Nephron progenitor cell (in vitro differentiated cells): ENCODE measurements at regions not wholly inside any gene's neighbourhood (a gene's known extent, or its start where the extent isn't known, plus 50 kb on each side); places are given as distances from the start of the nearest gene placed in this dataset.

Experiments used
- DNase-seq: peaks from one replicate; pipeline ENCODE4 v3.0.0; 2021
- H3K27ac Mint-ChIP-seq: 2 replicates; pipeline ENCODE4 v1.8.0; 2021; ENCODE audit warnings: mild to moderate bottlenecking, moderate library complexity, mixed read lengths
- H3K27me3 Mint-ChIP-seq: 2 replicates; pipeline ENCODE4 v1.8.0; 2021; ENCODE audit warnings: mild to moderate bottlenecking, low read depth, mixed read lengths; ENCODE audit not compliant: poor library complexity
- H3K36me3 Mint-ChIP-seq: 2 replicates; pipeline ENCODE4 v1.8.0; 2021; ENCODE audit warnings: low read depth, mixed read lengths
- H3K4me1 Mint-ChIP-seq: 2 replicates; pipeline ENCODE4 v1.8.0; 2021; ENCODE audit warnings: mixed read lengths
- H3K4me3 Mint-ChIP-seq: 2 replicates; pipeline ENCODE4 v1.8.0; 2021; ENCODE audit warnings: mild to moderate bottlenecking, moderate library complexity, mixed read lengths
- H3K9me3 Mint-ChIP-seq: 2 replicates; pipeline ENCODE4 v1.8.0; 2021; ENCODE audit warnings: mild to moderate bottlenecking, moderate library complexity, mixed read lengths
- TF ChIP-seq, protein P1 (sequence below): fragments of 200-600 bp; sonication (generic); IDR thresholded peaks from 2 replicates; pipeline ENCODE4 v1.5.0; 2021; ENCODE audit warnings: antibody characterized with exemption

DNA sequence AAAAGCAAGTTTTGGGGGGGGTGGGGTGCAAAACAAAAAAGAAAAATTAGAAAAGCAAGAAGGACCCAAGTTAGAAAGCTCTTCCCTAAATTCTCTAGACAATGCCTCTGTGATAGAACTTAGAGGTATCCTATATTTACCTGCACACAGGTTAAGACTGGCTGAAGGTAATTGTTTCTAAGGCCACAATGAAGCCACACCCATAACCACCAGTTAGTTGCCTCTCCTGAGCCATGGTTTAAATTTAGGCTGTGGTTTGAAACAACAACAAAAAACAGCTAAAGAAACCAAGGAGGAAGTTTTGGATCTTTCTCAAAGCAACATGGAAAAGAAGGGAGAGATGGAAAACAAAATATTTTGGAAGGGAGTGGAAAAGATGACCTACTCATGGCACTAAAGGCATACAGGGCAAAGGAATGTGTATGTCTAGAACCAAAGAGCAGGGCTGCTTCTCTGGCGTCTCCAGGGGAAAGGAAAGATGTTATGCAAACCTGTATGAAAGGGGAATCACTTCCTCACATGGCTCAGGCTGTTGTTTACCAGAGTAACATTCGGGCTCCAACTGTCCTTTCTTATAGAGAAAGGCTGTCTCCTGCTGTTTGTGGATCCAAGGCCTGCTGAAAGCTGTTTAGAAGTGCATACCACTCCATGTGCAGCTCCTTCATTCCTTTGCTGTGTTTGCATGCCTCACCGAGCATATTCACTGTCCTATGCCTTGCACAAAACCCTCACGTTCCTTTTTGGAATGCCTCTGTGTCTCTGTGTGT is 408.9 kb upstream of the MPDZ start:
- Mint-ChIP-seq H3K27me3 (peaks cover 3% of the 10 kb centered on the region), H3K4me3 (no peak overlapping the region), H3K9me3 (peaks cover 48% of the 10 kb centered on the region), H3K4me1 (peaks cover 16% of the 10 kb centered on the region), H3K27ac (no peak overlapping the region), H3K36me3 (peaks cover 10% of the 10 kb centered on the region)
- DNase-seq = no peak
- TF ChIP-seq, protein P1, sequence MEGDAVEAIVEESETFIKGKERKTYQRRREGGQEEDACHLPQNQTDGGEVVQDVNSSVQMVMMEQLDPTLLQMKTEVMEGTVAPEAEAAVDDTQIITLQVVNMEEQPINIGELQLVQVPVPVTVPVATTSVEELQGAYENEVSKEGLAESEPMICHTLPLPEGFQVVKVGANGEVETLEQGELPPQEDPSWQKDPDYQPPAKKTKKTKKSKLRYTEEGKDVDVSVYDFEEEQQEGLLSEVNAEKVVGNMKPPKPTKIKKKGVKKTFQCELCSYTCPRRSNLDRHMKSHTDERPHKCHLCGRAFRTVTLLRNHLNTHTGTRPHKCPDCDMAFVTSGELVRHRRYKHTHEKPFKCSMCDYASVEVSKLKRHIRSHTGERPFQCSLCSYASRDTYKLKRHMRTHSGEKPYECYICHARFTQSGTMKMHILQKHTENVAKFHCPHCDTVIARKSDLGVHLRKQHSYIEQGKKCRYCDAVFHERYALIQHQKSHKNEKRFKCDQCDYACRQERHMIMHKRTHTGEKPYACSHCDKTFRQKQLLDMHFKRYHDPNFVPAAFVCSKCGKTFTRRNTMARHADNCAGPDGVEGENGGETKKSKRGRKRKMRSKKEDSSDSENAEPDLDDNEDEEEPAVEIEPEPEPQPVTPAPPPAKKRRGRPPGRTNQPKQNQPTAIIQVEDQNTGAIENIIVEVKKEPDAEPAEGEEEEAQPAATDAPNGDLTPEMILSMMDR = no peak

- peaks cover 18% of the 10 kb centered on the region for H3K4me1 Mint-ChIP-seq
- H3K4me3 Mint-ChIP-seq = no peak overlapping the region
- no peak for DNase-seq
- H3K27ac Mint-ChIP-seq = no peak overlapping the region
- H3K36me3 Mint-ChIP-seq = peaks cover 7% of the 10 kb centered on the region
- H3K9me3 Mint-ChIP-seq = peaks cover 35% of the 10 kb centered on the region
- TF ChIP-seq, protein P1 = no peak
- H3K27me3 Mint-ChIP-seq = peaks cover 3% of the 10 kb centered on the region
Measured at GRCh38 chr9:13684656-13685055, 405.2 kb upstream of the MPDZ start.

DNA sequence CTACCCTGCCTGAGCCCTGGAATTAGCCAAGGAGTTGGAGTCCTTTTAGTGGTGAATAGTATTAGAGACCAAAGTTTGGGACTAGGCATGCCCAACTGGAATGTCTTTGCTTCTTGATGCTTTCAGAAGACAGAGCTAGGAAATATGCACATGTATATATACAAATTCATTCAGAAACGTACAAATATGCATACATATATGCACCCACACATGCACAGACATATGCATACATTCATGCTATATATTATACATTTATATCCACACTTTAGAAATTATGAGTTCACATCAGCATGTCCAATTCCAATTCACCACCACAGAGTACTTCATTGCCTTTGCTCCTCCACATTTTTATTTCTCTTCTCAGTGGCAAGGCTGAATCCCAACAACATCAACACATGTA is 398.3 kb upstream of the MPDZ start:
- Mint-ChIP-seq H3K4me3 (no peak overlapping the region), H3K27me3 (peaks cover 3% of the 10 kb centered on the region), H3K4me1 (peaks cover 18% of the 10 kb centered on the region), H3K27ac (no peak overlapping the region), H3K36me3 (no peaks in the 10 kb centered on the region), H3K9me3 (peaks cover 8% of the 10 kb centered on the region)
- TF ChIP-seq, protein P1 = no peak
- DNase-seq = no peak

- peaks cover 18% of the 10 kb centered on the region for H3K4me1 Mint-ChIP-seq
- no peak for DNase-seq
- H3K4me3 Mint-ChIP-seq = no peak overlapping the region
- H3K36me3 Mint-ChIP-seq = no peaks in the 10 kb centered on the region
- H3K27me3 Mint-ChIP-seq = peaks cover 3% of the 10 kb centered on the region
- H3K9me3 Mint-ChIP-seq = peaks cover 6% of the 10 kb centered on the region
- peak overlapping the region; percentile 94 for H3K27ac Mint-ChIP-seq
- TF ChIP-seq, protein P1 = no peak
Measured at GRCh38 chr9:13675638-13676000, 396.1 kb upstream of the MPDZ start.

- TF ChIP-seq, protein P1 = no peak
- Mint-ChIP-seq H3K9me3 (peaks cover 4% of the 10 kb centered on the region), H3K4me3 (no peak overlapping the region), H3K27me3 (peaks cover 3% of the 10 kb centered on the region), H3K27ac (peak overlapping the region; percentile 92), H3K36me3 (no peaks in the 10 kb centered on the region), H3K4me1 (peaks cover 18% of the 10 kb centered on the region)
- DNase-seq = no peak
Measured at GRCh38 chr9:13674926-13675637, 395.6 kb upstream of the MPDZ start.
